Fibroblast of villous mesenchyme (primary cell): ENCODE measurements at regions not wholly inside any gene's neighbourhood (a gene's known extent, or its start where the extent isn't known, plus 50 kb on each side); places are given as distances from the start of the nearest gene placed in this dataset.

ENCODE experiments used
- DNase-seq: peaks from one replicate; pipeline ENCODE4 v3.0.0-alpha.2; 2010; ENCODE audit warnings: low read depth
- H3K4me3 ChIP-seq: 2 replicates; pipeline ENCODE4 v1.5.1; 2011; ENCODE audit warnings: low read depth, mild to moderate bottlenecking, low read length
- TF ChIP-seq, protein P1 (sequence below): IDR thresholded peaks from 2 replicates; pipeline ENCODE4 v1.5.1; 2012; ENCODE audit warnings: low read depth, mild to moderate bottlenecking, low read length; ENCODE audit not compliant: insufficient read depth

DNA sequence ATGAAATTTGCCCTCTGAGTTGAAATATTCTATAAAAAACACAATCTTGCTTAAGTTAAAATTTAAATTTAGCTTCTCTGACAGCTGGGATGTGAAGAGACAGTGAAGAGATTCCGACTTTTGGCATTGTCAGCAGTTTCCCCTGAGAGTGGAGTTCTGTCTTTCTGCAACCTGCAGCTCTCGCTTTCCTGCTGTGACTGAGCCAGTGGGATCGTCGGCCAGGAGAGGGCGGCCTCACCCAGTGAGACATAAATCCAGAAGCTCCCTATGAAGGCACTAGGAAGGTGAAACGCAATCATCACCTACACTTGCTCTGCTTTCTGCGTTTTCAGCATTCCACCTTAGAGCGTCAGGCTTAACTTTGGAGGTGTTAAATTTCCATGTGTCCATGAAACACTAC, 75.4 kb upstream of the HNMT start:
- TF ChIP-seq, protein P1, sequence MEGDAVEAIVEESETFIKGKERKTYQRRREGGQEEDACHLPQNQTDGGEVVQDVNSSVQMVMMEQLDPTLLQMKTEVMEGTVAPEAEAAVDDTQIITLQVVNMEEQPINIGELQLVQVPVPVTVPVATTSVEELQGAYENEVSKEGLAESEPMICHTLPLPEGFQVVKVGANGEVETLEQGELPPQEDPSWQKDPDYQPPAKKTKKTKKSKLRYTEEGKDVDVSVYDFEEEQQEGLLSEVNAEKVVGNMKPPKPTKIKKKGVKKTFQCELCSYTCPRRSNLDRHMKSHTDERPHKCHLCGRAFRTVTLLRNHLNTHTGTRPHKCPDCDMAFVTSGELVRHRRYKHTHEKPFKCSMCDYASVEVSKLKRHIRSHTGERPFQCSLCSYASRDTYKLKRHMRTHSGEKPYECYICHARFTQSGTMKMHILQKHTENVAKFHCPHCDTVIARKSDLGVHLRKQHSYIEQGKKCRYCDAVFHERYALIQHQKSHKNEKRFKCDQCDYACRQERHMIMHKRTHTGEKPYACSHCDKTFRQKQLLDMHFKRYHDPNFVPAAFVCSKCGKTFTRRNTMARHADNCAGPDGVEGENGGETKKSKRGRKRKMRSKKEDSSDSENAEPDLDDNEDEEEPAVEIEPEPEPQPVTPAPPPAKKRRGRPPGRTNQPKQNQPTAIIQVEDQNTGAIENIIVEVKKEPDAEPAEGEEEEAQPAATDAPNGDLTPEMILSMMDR, result peak; percentile 60
- peak; percentile 23 for DNase-seq
- no peak overlapping the region for H3K4me3 ChIP-seq

DNA sequence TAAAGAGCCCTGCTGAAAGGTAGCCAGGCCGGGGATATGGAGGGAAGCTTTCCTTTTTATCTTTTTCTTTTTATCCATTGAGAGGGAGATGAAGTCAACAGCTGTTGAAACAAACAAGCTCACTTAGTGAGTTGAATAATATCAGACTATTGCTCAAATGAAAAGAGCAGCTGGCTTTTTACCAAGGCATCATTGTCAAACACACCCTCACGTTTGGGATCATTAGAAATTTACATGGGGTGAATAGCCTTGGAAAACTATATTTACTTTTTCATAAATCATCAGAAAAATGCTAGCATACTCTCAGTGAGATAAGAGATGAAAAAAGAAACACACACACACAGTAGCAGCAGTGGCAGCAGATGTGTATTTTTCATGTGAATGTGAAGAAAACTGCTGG, 71.5 kb upstream of the HNMT start:
- DNase-seq, result no peak
- H3K4me3 ChIP-seq, result no peak overlapping the region
- TF ChIP-seq, protein P1, result no peak

DNA sequence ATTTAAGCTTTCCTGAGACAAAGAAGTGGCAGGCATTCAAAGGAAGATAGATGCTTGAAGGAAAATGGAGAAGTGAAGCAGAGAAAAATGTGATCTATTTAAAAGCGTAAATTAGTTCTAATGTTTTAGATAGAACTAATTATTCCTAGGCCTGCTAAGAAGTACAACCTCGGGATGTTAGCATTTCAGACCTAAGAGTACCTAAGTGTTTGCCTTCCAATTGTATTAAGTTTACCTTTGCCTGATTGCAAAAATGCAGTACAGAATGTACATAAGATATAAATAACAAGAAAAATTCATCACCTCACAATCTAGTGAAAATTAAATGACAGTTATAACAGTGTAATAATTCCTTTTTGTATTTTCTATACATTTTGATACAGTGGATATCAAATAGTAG, 71.1 kb upstream of the HNMT start:
- DNase-seq, result no peak
- H3K4me3 ChIP-seq, result no peak overlapping the region
- TF ChIP-seq, protein P1, result no peak

DNA sequence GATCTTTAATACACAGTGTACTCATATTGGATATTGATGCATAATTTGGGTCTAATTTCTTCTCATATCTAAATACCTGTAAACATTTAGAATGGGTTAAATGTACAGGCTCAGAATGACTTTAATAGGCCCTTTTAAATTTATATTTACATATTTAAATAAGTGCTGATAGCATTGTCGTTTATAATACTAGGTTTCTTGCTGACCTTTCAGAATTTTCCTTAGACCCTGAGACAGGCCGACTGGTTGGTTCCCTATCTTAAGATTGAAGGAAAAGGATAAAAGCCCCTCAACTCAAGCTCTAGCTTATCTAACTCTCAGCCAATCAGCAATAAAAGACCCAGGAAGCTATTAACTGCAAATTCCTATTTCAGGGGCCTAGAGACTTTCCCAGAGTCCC, 67.8 kb upstream of the HNMT start:
- TF ChIP-seq, protein P1, result no peak
- no peak overlapping the region for H3K4me3 ChIP-seq
- DNase-seq, result no peak

DNA sequence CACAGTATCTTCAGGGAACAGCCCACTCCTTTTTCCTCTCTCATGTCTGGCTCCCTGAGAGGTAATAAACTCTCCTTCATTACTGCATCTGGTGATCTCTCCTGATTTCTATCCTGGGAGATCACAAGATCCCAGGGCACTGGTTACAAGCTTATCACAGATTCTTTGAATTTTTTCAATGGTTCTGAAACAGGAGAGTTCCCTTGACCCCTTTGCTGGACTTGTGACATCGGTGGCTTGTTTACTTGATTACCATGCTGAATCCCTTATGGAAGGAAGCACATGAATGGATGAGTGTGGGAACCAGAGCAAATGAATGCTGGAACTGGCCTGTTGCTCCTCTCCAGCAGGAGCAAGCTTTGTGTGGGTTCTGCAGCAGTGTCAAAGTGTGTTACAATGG, 67.2 kb upstream of the HNMT start:
- TF ChIP-seq, protein P1, result no peak
- no peak overlapping the region for H3K4me3 ChIP-seq
- no peak for DNase-seq

DNA sequence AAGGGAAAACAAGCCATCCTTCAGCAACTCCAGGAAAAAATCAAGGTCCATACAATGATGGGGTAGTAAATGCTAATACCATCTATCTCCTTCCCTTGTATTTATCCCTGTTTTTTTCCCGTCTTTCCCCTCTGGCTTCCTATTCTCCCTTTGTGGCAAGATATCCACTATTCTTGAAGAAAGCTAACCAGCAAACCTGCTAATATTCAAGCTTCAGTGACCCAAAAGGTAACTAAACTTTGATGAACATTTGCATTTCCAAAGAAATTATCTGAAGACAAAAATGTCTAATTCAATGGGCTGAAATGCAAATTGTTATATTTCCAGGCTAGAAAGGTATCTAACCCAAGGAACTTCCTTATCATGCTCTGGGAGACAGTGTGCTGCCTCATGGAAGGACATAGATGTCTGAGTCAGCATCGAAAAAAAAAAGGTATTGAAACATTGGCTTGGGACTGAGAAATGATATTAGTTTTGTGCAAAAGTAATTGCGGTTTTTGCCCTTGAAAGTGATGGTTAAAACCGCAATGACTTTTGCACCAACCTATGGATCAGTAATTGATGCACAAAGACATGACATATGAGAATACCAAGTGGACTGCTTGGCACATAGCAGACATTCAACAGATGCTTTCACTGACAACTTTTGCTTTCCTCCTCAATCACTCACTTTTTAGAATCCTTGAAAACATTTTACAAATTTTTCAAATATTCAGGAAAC, 63.7 kb upstream of the HNMT start:
- TF ChIP-seq, protein P1, result no peak
- H3K4me3 ChIP-seq, result no peak overlapping the region

DNA sequence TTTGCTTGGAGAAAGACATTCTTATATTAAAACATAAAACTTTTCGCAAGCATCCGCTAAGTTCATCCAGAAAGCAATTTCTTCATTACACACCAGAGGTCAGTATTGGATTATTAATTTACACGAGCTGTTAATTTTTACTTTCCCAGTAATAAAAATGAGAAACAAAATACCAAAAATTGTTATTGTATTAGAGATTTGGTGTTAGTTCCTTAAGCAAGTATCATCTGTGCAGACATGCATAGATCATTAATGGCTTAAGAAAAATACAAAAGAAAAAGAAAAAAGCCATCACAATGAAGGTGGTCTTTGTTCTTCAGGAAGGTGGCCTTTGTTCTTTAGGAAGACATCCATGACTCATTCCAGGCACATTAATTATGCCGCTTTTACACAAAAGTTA, 53.6 kb upstream of the HNMT start:
- no peak overlapping the region for H3K4me3 ChIP-seq
- TF ChIP-seq, protein P1, result peak; percentile 65
- peak; percentile 43 for DNase-seq

More for the DNA sequence above, 63.7 kb upstream of the HNMT start:
- DNase-seq, result no peak
